GM23338 (cell line): ENCODE measurements at regions not wholly inside any gene's neighbourhood (a gene's known extent, or its start where the extent isn't known, plus 50 kb on each side); places are given as distances from the start of the nearest gene placed in this dataset.
A peak's percentile ranks its signal among the peaks of the same experiment; 100 is the strongest.

Experiments
- ATAC-seq: fragments of 200-7000 bp; cut with Tn5 transposase; 3 replicates; pipeline ENCODE4 v1.9.1; 2020
- DNase-seq: peaks from one replicate; pipeline ENCODE4 v3.0.0-alpha.2; 2015; ENCODE audit warnings: low spot score
- H2AFZ ChIP-seq: fragments of 200-600 bp; sonication (generic); 2 replicates; pipeline ENCODE4 v1.8.0; 2016; ENCODE audit warnings: antibody characterized with exemption, mild to moderate bottlenecking, moderate library complexity
- H3F3A ChIP-seq: fragments of 200-600 bp; sonication (generic); replicated peaks from 2 replicates; pipeline ENCODE4 v1.8.0; 2017; ENCODE audit warnings: antibody characterized with exemption, mixed run types, low read depth
- H3K27ac ChIP-seq: fragments of 200-600 bp; sonication (generic); 2 replicates; pipeline ENCODE4 v1.6.1; 2016; ENCODE audit warnings: low read depth
- H3K27me3 ChIP-seq: fragments of 200-600 bp; sonication (generic); 2 replicates; pipeline ENCODE4 v1.8.0; 2016; ENCODE audit warnings: mild to moderate bottlenecking, mixed run types, moderate library complexity; ENCODE audit not compliant: insufficient read depth
- H3K36me3 ChIP-seq: fragments of 200-600 bp; sonication (generic); 2 replicates; pipeline ENCODE4 v1.8.0; 2016; ENCODE audit warnings: mild to moderate bottlenecking; ENCODE audit not compliant: insufficient read depth
- H3K4me1 ChIP-seq: fragments of 200-600 bp; sonication (generic); 2 replicates; pipeline ENCODE4 v1.8.0; 2016; ENCODE audit warnings: mild to moderate bottlenecking, moderate library complexity; ENCODE audit not compliant: insufficient read depth
- H3K4me2 ChIP-seq: fragments of 200-600 bp; sonication (generic); 2 replicates; pipeline ENCODE4 v1.7.1; 2017; ENCODE audit warnings: mixed run types
- H3K4me3 ChIP-seq: fragments of 200-600 bp; sonication (generic); 2 replicates; pipeline ENCODE4 v1.6.1; 2016; ENCODE audit warnings: mixed run types
- H3K79me2 ChIP-seq: fragments of 200-600 bp; sonication (generic); replicated peaks from 2 replicates; pipeline ENCODE4 v1.8.0; 2017; ENCODE audit warnings: mild to moderate bottlenecking; ENCODE audit not compliant: insufficient read depth
- H3K9me2 ChIP-seq: fragments of 200-600 bp; sonication (generic); 2 replicates; pipeline ENCODE4 v1.8.0; 2017; ENCODE audit not compliant: insufficient read depth
- H4K20me1 ChIP-seq: fragments of 200-600 bp; sonication (generic); replicated peaks from 2 replicates; pipeline ENCODE4 v1.8.0; 2017; ENCODE audit warnings: mild to moderate bottlenecking; ENCODE audit not compliant: insufficient read depth
- H3K27ac Mint-ChIP-seq: 2 replicates; pipeline ENCODE4 v1.8.0; 2020; ENCODE audit warnings: inconsistent platforms, mild to moderate bottlenecking, moderate library complexity, mixed read lengths
- H3K27me3 Mint-ChIP-seq: 3 replicates; pipeline ENCODE4 v1.8.0; 2022; ENCODE audit warnings: low read depth, mild to moderate bottlenecking, moderate library complexity, mixed read lengths, inconsistent platforms; ENCODE audit not compliant: insufficient read depth, poor library complexity
- H3K36me3 Mint-ChIP-seq: 3 replicates; pipeline ENCODE4 v1.8.0; 2021; ENCODE audit warnings: low read depth, mild to moderate bottlenecking, inconsistent platforms, moderate library complexity, mixed read lengths
- H3K4me1 Mint-ChIP-seq: 3 replicates; pipeline ENCODE4 v1.8.0; 2020; ENCODE audit warnings: mild to moderate bottlenecking, inconsistent platforms, mixed read lengths
- H3K4me3 Mint-ChIP-seq: 3 replicates; pipeline ENCODE4 v1.8.0; 2021; ENCODE audit warnings: moderate library complexity, mild to moderate bottlenecking, inconsistent platforms, mixed read lengths
- H3K9me3 Mint-ChIP-seq: 3 replicates; pipeline ENCODE4 v1.8.0; 2020; ENCODE audit warnings: moderate library complexity, mild to moderate bottlenecking, inconsistent platforms, mixed read lengths
- CREB1 ChIP-seq: fragments of 250-450 bp; sonication (Bioruptor Pico); IDR thresholded peaks from 2 replicates; pipeline ENCODE4 v1.5.0; 2020; ENCODE audit warnings: low read depth, mild to moderate bottlenecking, moderate library complexity
- ETS1 ChIP-seq: IDR thresholded peaks from 2 replicates; pipeline ENCODE4 v1.6.1; 2016; ENCODE audit warnings: antibody characterized with exemption
- EZH2 ChIP-seq: fragments of 200-600 bp; sonication (generic); IDR thresholded peaks from one replicate; pipeline ENCODE4 v1.8.0; 2017; ENCODE audit warnings: antibody characterized with exemption, mild to moderate bottlenecking, low read depth; ENCODE audit not compliant: unreplicated experiment
- EZH2phosphoT487 ChIP-seq: fragments of 200-600 bp; sonication (generic); IDR thresholded peaks from one replicate; pipeline ENCODE4 v1.8.1; 2018; ENCODE audit warnings: antibody characterized with exemption; ENCODE audit not compliant: unreplicated experiment
- JUNB ChIP-seq: IDR thresholded peaks from one replicate; pipeline ENCODE4 v1.6.1; 2016; ENCODE audit warnings: antibody characterized with exemption; ENCODE audit not compliant: unreplicated experiment
- NANOG ChIP-seq: IDR thresholded peaks from 2 replicates; pipeline ENCODE4 v1.6.1; 2016; ENCODE audit warnings: antibody characterized with exemption, borderline replicate concordance
- POLR2AphosphoS5 ChIP-seq: IDR thresholded peaks from 2 replicates; pipeline ENCODE4 v1.6.1; 2016; ENCODE audit warnings: antibody characterized with exemption, low read depth
- REST ChIP-seq: IDR thresholded peaks from one replicate; pipeline ENCODE4 v1.6.1; 2018; ENCODE audit warnings: antibody characterized with exemption; ENCODE audit not compliant: unreplicated experiment
- STAT1 ChIP-seq: IDR thresholded peaks from one replicate; pipeline ENCODE4 v1.6.1; 2016; ENCODE audit warnings: antibody characterized with exemption; ENCODE audit not compliant: unreplicated experiment
- ZNF114 ChIP-seq: fragments of 250-450 bp; sonication (Bioruptor Pico); IDR thresholded peaks from 2 replicates; pipeline ENCODE4 v1.5.0; 2020; ENCODE audit warnings: mild to moderate bottlenecking, moderate library complexity
- ZNF331 ChIP-seq: fragments of 250-450 bp; sonication (Bioruptor Pico); IDR thresholded peaks from 2 replicates; pipeline ENCODE4 v1.5.0; 2020; ENCODE audit warnings: low read depth, mild to moderate bottlenecking, moderate library complexity
- ZNF462 ChIP-seq: fragments of 250-450 bp; sonication (Bioruptor Pico); IDR thresholded peaks from 2 replicates; pipeline ENCODE4 v1.5.0; 2020; ENCODE audit warnings: mild to moderate bottlenecking, moderate library complexity

GRCh38 chr6:97820400-97820799 lies 537.4 kb upstream of the MMS22L start:
- H3K27ac Mint-ChIP-seq: no peak overlapping the region
- peaks cover 4% of the 10 kb centered on the region; the same call in 1 of the 3 replicates for H3K36me3 Mint-ChIP-seq
- Histone ChIP-seq H4K20me1 (no peaks in the 10 kb centered on the region), H2AFZ (no peak overlapping the region), H3K9me2 (no peaks in the 10 kb centered on the region; the same call in none of the 2 replicates), H3K36me3 (no peaks in the 10 kb centered on the region; the same call in 1 of the 2 replicates), H3K27ac (no peak overlapping the region), H3K79me2 (no peaks in the 10 kb centered on the region), H3K4me2 (no peak overlapping the region), H3K4me3 (no peak overlapping the region), H3K27me3 (no peaks in the 10 kb centered on the region), H3K4me1 (peaks cover 49% of the 10 kb centered on the region), H3F3A (no peaks in the 10 kb centered on the region)
- H3K4me3 Mint-ChIP-seq: no peak overlapping the region
- H3K27me3 Mint-ChIP-seq: no peaks in the 10 kb centered on the region
- ATAC-seq (no peak), DNase-seq (no peak)
- H3K4me1 Mint-ChIP-seq: peaks cover 50% of the 10 kb centered on the region
- no peaks in the 10 kb centered on the region for H3K9me3 Mint-ChIP-seq
- no peak for TF ChIP-seq CREB1
- TF ChIP-seq NANOG: no peak
- TF ChIP-seq STAT1: no peak
- no peak for TF ChIP-seq ZNF331 (CRISPR knock-in tag)
- no peak for TF ChIP-seq POLR2AphosphoS5
- TF ChIP-seq JUNB: no peak
- no peak for TF ChIP-seq EZH2
- TF ChIP-seq EZH2phosphoT487: no peak
- no peak for TF ChIP-seq ETS1
- no peak for TF ChIP-seq ZNF114
- no peak for TF ChIP-seq REST

GRCh38 chr6:97822632-97823031 lies 539.6 kb upstream of the MMS22L start:
- Mint-ChIP-seq H3K4me1 (peaks cover 40% of the 10 kb centered on the region), H3K4me3 (no peak overlapping the region), H3K9me3 (no peaks in the 10 kb centered on the region), H3K27me3 (no peaks in the 10 kb centered on the region), H3K36me3 (peaks cover 4% of the 10 kb centered on the region; the same call in 1 of the 3 replicates), H3K27ac (peak overlapping the region; percentile 38; the same call in 1 of the 2 replicates)
- DNase-seq (no peak), ATAC-seq (peak; percentile 76)
- H3K36me3 ChIP-seq: no peaks in the 10 kb centered on the region
- no peaks in the 10 kb centered on the region for H3F3A ChIP-seq
- no peaks in the 10 kb centered on the region for H3K79me2 ChIP-seq
- no peak overlapping the region for H2AFZ ChIP-seq
- no peaks in the 10 kb centered on the region; the same call in none of the 2 replicates for H3K9me2 ChIP-seq
- no peaks in the 10 kb centered on the region for H4K20me1 ChIP-seq
- peaks cover 40% of the 10 kb centered on the region for H3K4me1 ChIP-seq
- peak overlapping the region; percentile 72 for H3K27ac ChIP-seq
- no peak overlapping the region for H3K4me3 ChIP-seq
- peak overlapping the region; percentile 59 for H3K4me2 ChIP-seq
- no peaks in the 10 kb centered on the region for H3K27me3 ChIP-seq
- TF ChIP-seq ZNF114: no peak
- TF ChIP-seq ZNF462 (CRISPR knock-in tag): 0 out of 2 replicates have a peak, but pooled peaks have one; percentile 40
